ENCODE measurements at regions not wholly inside any gene's neighbourhood (a gene's known extent, or its start where the extent isn't known, plus 50 kb on each side); places are given as distances from the start of the nearest gene placed in this dataset.
A peak's percentile ranks its signal among the peaks of the same experiment; 100 is the strongest.

- Histone ChIP-seq H3K9ac (ENCODE audit: low read length) (no peak overlapping the region), H3K9me3 (ENCODE audit: low read length) (no peaks in the 10 kb centered on the region), H3K4me3 (ENCODE audit: low read length) (no peak overlapping the region), H2AFZ (ENCODE audit: low read length) (no peak overlapping the region), H3K9me2 (replicated peaks; ENCODE audit: low read length) (no peaks in the 10 kb centered on the region), H3K4me1 (ENCODE audit: insufficient read depth, low read length) (no peaks in the 10 kb centered on the region), H3K36me3 (ENCODE audit: low read depth, low read length) (no peaks in the 10 kb centered on the region), H3K4me2 (ENCODE audit: low read length) (no peak overlapping the region), H3K27ac (ENCODE audit: low read length) (no peak overlapping the region), H3K27me3 (ENCODE audit: low read length) (peaks cover 9% of the 10 kb centered on the region; the same call in 1 of the 2 replicates), H3F3A (ENCODE audit: low read length, unreplicated experiment) (no peaks in the 10 kb centered on the region), H3K79me2 (ENCODE audit: low read length) (no peaks in the 10 kb centered on the region), H4K20me1 (ENCODE audit: low read length) (no peaks in the 10 kb centered on the region)
- no peak for TF ChIP-seq CTCF (conservative IDR thresholded peaks at IDR 0.05; ENCODE audit: low read depth, low read length)
- ATAC-seq: no peak
- no TSS peak for BruUV-seq (replicated peaks)
- ChIA-PET POLR2A (ENCODE audit: unreplicated experiment) (no interaction called here), CTCF (no interaction called here)
- intact Hi-C loops (cut with micrococcal nuclease): no loop called here
- DNase-seq: no peak
Measured at GRCh38 chr5:14935341-14935740, 63.8 kb upstream of the ANKH start.

GRCh38 chr5:14932902-14933469 lies 61.4 kb upstream of the ANKH start:
- no peak overlapping the region for H3K9ac ChIP-seq (ENCODE audit: low read length)
- no peaks in the 10 kb centered on the region for H3F3A ChIP-seq (ENCODE audit: low read length, unreplicated experiment)
- POLR2A ChIA-PET (ENCODE audit: unreplicated experiment): no interaction called here
- TF ChIP-seq CTCF (conservative IDR thresholded peaks at IDR 0.05; ENCODE audit: low read depth, low read length) (no peak), EZH2phosphoT487 (IDR thresholded peaks at IDR 0.05; ENCODE audit: borderline replicate concordance, low read length) (no peak), EZH2 (IDR thresholded peaks at IDR 0.05; ENCODE audit: low read length, unreplicated experiment) (no peak)
- no peak overlapping the region for H2AFZ ChIP-seq (ENCODE audit: low read length)
- CTCF ChIA-PET: no interaction called here
- H3K9me2 ChIP-seq (replicated peaks; ENCODE audit: low read length): no peaks in the 10 kb centered on the region
- no peaks in the 10 kb centered on the region for H3K36me3 ChIP-seq (ENCODE audit: low read depth, low read length)
- BruUV-seq (replicated peaks): no TSS peak
- no peak for ATAC-seq
- DNase-seq: peak; percentile 24
- no peaks in the 10 kb centered on the region for H3K9me3 ChIP-seq (ENCODE audit: low read length)
- intact Hi-C loops (cut with micrococcal nuclease): no loop called here
- H3K27me3 ChIP-seq (ENCODE audit: low read length): no peaks in the 10 kb centered on the region
- no peaks in the 10 kb centered on the region for H4K20me1 ChIP-seq (ENCODE audit: low read length)
- no peaks in the 10 kb centered on the region for H3K4me1 ChIP-seq (ENCODE audit: insufficient read depth, low read length)
- H3K4me2 ChIP-seq (ENCODE audit: low read length): no peak overlapping the region
- H3K27ac ChIP-seq (ENCODE audit: low read length): no peak overlapping the region
- H3K4me3 ChIP-seq (ENCODE audit: low read length): no peak overlapping the region
- no peaks in the 10 kb centered on the region for H3K79me2 ChIP-seq (ENCODE audit: low read length)

DNA sequence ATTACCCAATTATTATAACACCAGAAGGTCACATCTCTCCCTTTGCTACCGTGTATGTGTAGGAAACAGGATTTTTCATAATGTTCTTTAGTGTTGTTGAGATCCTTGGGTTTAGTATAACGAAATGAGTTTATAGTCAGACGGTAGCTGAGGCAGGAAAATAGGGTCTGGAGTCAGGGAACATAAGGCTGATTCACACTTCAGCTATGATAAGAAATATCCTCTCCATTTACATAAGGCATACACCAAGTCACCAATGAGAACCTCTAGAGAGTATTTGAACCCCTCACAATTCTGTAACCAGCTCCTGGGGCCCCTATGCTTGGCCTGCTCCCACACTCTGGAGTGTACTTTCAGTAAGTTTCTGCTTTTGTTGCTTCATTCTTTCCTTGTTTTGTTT lies 58.9 kb upstream of the ANKH start:
- H4K20me1 ChIP-seq (ENCODE audit: low read length): no peaks in the 10 kb centered on the region
- peaks cover 13% of the 10 kb centered on the region for H3K4me1 ChIP-seq (ENCODE audit: insufficient read depth, low read length)
- H3K9me3 ChIP-seq (ENCODE audit: low read length): no peaks in the 10 kb centered on the region
- POLR2A ChIA-PET (ENCODE audit: unreplicated experiment): no interaction called here
- no peaks in the 10 kb centered on the region for H3K27me3 ChIP-seq (ENCODE audit: low read length)
- H3K36me3 ChIP-seq (ENCODE audit: low read depth, low read length): no peaks in the 10 kb centered on the region
- intact Hi-C loops (cut with micrococcal nuclease): no loop called here
- no peak overlapping the region for H3K4me3 ChIP-seq (ENCODE audit: low read length)
- no peaks in the 10 kb centered on the region for H3F3A ChIP-seq (ENCODE audit: low read length, unreplicated experiment)
- BruUV-seq (replicated peaks): no TSS peak
- H3K9ac ChIP-seq (ENCODE audit: low read length): no peak overlapping the region
- no peak overlapping the region for H3K4me2 ChIP-seq (ENCODE audit: low read length)
- H3K27ac ChIP-seq (ENCODE audit: low read length): no peak overlapping the region
- no peak overlapping the region for H2AFZ ChIP-seq (ENCODE audit: low read length)
- CTCF ChIA-PET: interaction anchor here (0.6 kb wide), 1 partner anchor 1679 kb away, joined by 9 read pairs; no protein-coding TSS in a partner anchor
- H3K79me2 ChIP-seq (ENCODE audit: low read length): no peaks in the 10 kb centered on the region
- H3K9me2 ChIP-seq (replicated peaks; ENCODE audit: low read length): no peaks in the 10 kb centered on the region
- ATAC-seq (no peak), DNase-seq (no peak)
- TF ChIP-seq CTCF (conservative IDR thresholded peaks at IDR 0.05; ENCODE audit: low read depth, low read length) (no peak), EZH2 (IDR thresholded peaks at IDR 0.05; ENCODE audit: low read length, unreplicated experiment) (no peak), EZH2phosphoT487 (IDR thresholded peaks at IDR 0.05; ENCODE audit: borderline replicate concordance, low read length) (no peak)

All from PC-3 (cell line).